ENCODE measurements at regions not wholly inside any gene's neighbourhood (a gene's known extent, or its start where the extent isn't known, plus 50 kb on each side); places are given as distances from the start of the nearest gene placed in this dataset.

- TF ChIP-seq CTCF (IDR thresholded peaks at IDR 0.05) (no peak), POLR2A (IDR thresholded peaks at IDR 0.05) (no peak)
These were observed 187.8 kb downstream of the OGFRL1 start for GRCh38 chr6:71476371-71476770.

Measured in thyroid gland (tissue), 4 donors.